GM23338 (cell line): ENCODE measurements at regions not wholly inside any gene's neighbourhood (a gene's known extent, or its start where the extent isn't known, plus 50 kb on each side); places are given as distances from the start of the nearest gene placed in this dataset.

Experiments
- ATAC-seq: fragments of 200-7000 bp; cut with Tn5 transposase; 3 replicates; pipeline ENCODE4 v1.9.1; 2020
- DNase-seq: peaks from one replicate; pipeline ENCODE4 v3.0.0-alpha.2; 2015; ENCODE audit warnings: low spot score
- H2AFZ ChIP-seq: fragments of 200-600 bp; sonication (generic); 2 replicates; pipeline ENCODE4 v1.8.0; 2016; ENCODE audit warnings: antibody characterized with exemption, mild to moderate bottlenecking, moderate library complexity
- H3F3A ChIP-seq: fragments of 200-600 bp; sonication (generic); replicated peaks from 2 replicates; pipeline ENCODE4 v1.8.0; 2017; ENCODE audit warnings: antibody characterized with exemption, mixed run types, low read depth
- H3K27ac ChIP-seq: fragments of 200-600 bp; sonication (generic); 2 replicates; pipeline ENCODE4 v1.6.1; 2016; ENCODE audit warnings: low read depth
- H3K27me3 ChIP-seq: fragments of 200-600 bp; sonication (generic); 2 replicates; pipeline ENCODE4 v1.8.0; 2016; ENCODE audit warnings: mild to moderate bottlenecking, mixed run types, moderate library complexity; ENCODE audit not compliant: insufficient read depth
- H3K36me3 ChIP-seq: fragments of 200-600 bp; sonication (generic); 2 replicates; pipeline ENCODE4 v1.8.0; 2016; ENCODE audit warnings: mild to moderate bottlenecking; ENCODE audit not compliant: insufficient read depth
- H3K4me1 ChIP-seq: fragments of 200-600 bp; sonication (generic); 2 replicates; pipeline ENCODE4 v1.8.0; 2016; ENCODE audit warnings: mild to moderate bottlenecking, moderate library complexity; ENCODE audit not compliant: insufficient read depth
- H3K4me2 ChIP-seq: fragments of 200-600 bp; sonication (generic); 2 replicates; pipeline ENCODE4 v1.7.1; 2017; ENCODE audit warnings: mixed run types
- H3K4me3 ChIP-seq: fragments of 200-600 bp; sonication (generic); 2 replicates; pipeline ENCODE4 v1.6.1; 2016; ENCODE audit warnings: mixed run types
- H3K79me2 ChIP-seq: fragments of 200-600 bp; sonication (generic); replicated peaks from 2 replicates; pipeline ENCODE4 v1.8.0; 2017; ENCODE audit warnings: mild to moderate bottlenecking; ENCODE audit not compliant: insufficient read depth
- H3K9me2 ChIP-seq: fragments of 200-600 bp; sonication (generic); 2 replicates; pipeline ENCODE4 v1.8.0; 2017; ENCODE audit not compliant: insufficient read depth
- H4K20me1 ChIP-seq: fragments of 200-600 bp; sonication (generic); replicated peaks from 2 replicates; pipeline ENCODE4 v1.8.0; 2017; ENCODE audit warnings: mild to moderate bottlenecking; ENCODE audit not compliant: insufficient read depth
- H3K27ac Mint-ChIP-seq: 2 replicates; pipeline ENCODE4 v1.8.0; 2020; ENCODE audit warnings: inconsistent platforms, mild to moderate bottlenecking, moderate library complexity, mixed read lengths
- H3K27me3 Mint-ChIP-seq: 3 replicates; pipeline ENCODE4 v1.8.0; 2022; ENCODE audit warnings: low read depth, mild to moderate bottlenecking, moderate library complexity, mixed read lengths, inconsistent platforms; ENCODE audit not compliant: insufficient read depth, poor library complexity
- H3K36me3 Mint-ChIP-seq: 3 replicates; pipeline ENCODE4 v1.8.0; 2021; ENCODE audit warnings: low read depth, mild to moderate bottlenecking, inconsistent platforms, moderate library complexity, mixed read lengths
- H3K4me1 Mint-ChIP-seq: 3 replicates; pipeline ENCODE4 v1.8.0; 2020; ENCODE audit warnings: mild to moderate bottlenecking, inconsistent platforms, mixed read lengths
- H3K4me3 Mint-ChIP-seq: 3 replicates; pipeline ENCODE4 v1.8.0; 2021; ENCODE audit warnings: moderate library complexity, mild to moderate bottlenecking, inconsistent platforms, mixed read lengths
- H3K9me3 Mint-ChIP-seq: 3 replicates; pipeline ENCODE4 v1.8.0; 2020; ENCODE audit warnings: moderate library complexity, mild to moderate bottlenecking, inconsistent platforms, mixed read lengths
- CTCF ChIP-seq, 2 experiments: fragments of 200-600 bp in 1 of 2; sonication (generic) in 1 of 2; conservative IDR thresholded peaks; 2 replicates each; pipeline versions ENCODE4 v1.5.1 to v1.6.1; 2016 to 2017; ENCODE audit warnings: antibody characterized with exemption in 2 of 2, low read depth in 2 of 2, mild to moderate bottlenecking in 2 of 2, moderate library complexity in 1 of 2
- ETS1 ChIP-seq: IDR thresholded peaks from 2 replicates; pipeline ENCODE4 v1.6.1; 2016; ENCODE audit warnings: antibody characterized with exemption
- EZH2 ChIP-seq: fragments of 200-600 bp; sonication (generic); IDR thresholded peaks from one replicate; pipeline ENCODE4 v1.8.0; 2017; ENCODE audit warnings: antibody characterized with exemption, mild to moderate bottlenecking, low read depth; ENCODE audit not compliant: unreplicated experiment
- EZH2phosphoT487 ChIP-seq: fragments of 200-600 bp; sonication (generic); IDR thresholded peaks from one replicate; pipeline ENCODE4 v1.8.1; 2018; ENCODE audit warnings: antibody characterized with exemption; ENCODE audit not compliant: unreplicated experiment
- POLR2AphosphoS5 ChIP-seq: IDR thresholded peaks from 2 replicates; pipeline ENCODE4 v1.6.1; 2016; ENCODE audit warnings: antibody characterized with exemption, low read depth
- REST ChIP-seq: IDR thresholded peaks from one replicate; pipeline ENCODE4 v1.6.1; 2018; ENCODE audit warnings: antibody characterized with exemption; ENCODE audit not compliant: unreplicated experiment
- STAT1 ChIP-seq: IDR thresholded peaks from one replicate; pipeline ENCODE4 v1.6.1; 2016; ENCODE audit warnings: antibody characterized with exemption; ENCODE audit not compliant: unreplicated experiment
- ZNF331 ChIP-seq: fragments of 250-450 bp; sonication (Bioruptor Pico); IDR thresholded peaks from 2 replicates; pipeline ENCODE4 v1.5.0; 2020; ENCODE audit warnings: low read depth, mild to moderate bottlenecking, moderate library complexity

DNA sequence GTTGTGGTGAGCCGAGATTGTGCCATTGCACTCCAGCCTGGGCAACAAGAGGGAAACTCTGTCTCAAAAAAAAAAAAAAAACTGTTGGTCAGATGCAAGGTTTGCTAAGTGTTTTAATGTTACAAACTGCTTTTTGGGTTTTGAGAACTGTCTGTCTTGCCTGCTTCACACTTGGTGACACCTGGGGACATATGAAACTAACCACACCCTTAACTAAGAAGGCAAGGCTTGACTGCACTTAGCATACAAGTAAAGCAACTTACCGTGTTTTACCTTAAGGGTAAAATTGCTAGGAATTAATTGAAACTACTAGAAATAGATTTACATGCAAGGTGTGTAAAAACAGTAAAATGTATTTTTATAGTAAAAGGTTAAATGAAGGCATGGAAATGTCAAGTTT, 180.4 kb downstream of the OR13H1 start (continued):
- TF ChIP-seq REST (no peak), EZH2 (no peak), EZH2phosphoT487 (no peak), POLR2AphosphoS5 (no peak)

GRCh38 chrX:131725001-131725654, 181.3 kb downstream of the OR13H1 start:
- H3K4me1 Mint-ChIP-seq, result peaks cover 11% of the 10 kb centered on the region; the same call in 2 of the 3 replicates
- Histone ChIP-seq H3F3A (no peaks in the 10 kb centered on the region), H3K9me2 (no peaks in the 10 kb centered on the region), H3K4me2 (no peak overlapping the region), H3K4me1 (0 out of 2 replicates have a peak, but pooled peaks cover 6% of the 10 kb centered on the region), H3K4me3 (no peak overlapping the region), H3K36me3 (peaks cover 11% of the 10 kb centered on the region), H3K27ac (no peak overlapping the region), H3K79me2 (no peaks in the 10 kb centered on the region), H2AFZ (no peak overlapping the region), H3K27me3 (no peaks in the 10 kb centered on the region), H4K20me1 (no peaks in the 10 kb centered on the region)
- no peak for DNase-seq
- no peak for ATAC-seq
- peaks cover 3% of the 10 kb centered on the region for H3K27me3 Mint-ChIP-seq
- no peak overlapping the region for H3K27ac Mint-ChIP-seq
- H3K9me3 Mint-ChIP-seq, result peaks cover 18% of the 10 kb centered on the region; the same call in 2 of the 3 replicates
- H3K36me3 Mint-ChIP-seq, result peaks cover 76% of the 10 kb centered on the region
- TF ChIP-seq STAT1, result no peak
- no peak overlapping the region for H3K4me3 Mint-ChIP-seq

- Mint-ChIP-seq H3K9me3 (peaks cover 18% of the 10 kb centered on the region; the same call in 2 of the 3 replicates), H3K36me3 (peaks cover 76% of the 10 kb centered on the region)
- no peaks in the 10 kb centered on the region for H3F3A ChIP-seq
- TF ChIP-seq CTCF (conservative IDR thresholded peaks at IDR 0.05; ENCODE audit: low read depth in 2 of 2), result no peak
- TF ChIP-seq EZH2, result no peak
- TF ChIP-seq POLR2AphosphoS5, result no peak
- no peak for TF ChIP-seq ETS1
- no peak for TF ChIP-seq ZNF331 (CRISPR knock-in tag)
- no peak for TF ChIP-seq REST
- no peak for TF ChIP-seq EZH2phosphoT487
Observed at GRCh38 chrX:131727778-131728177, 183.9 kb downstream of the OR13H1 start.

More at GRCh38 chrX:131727778-131728177, 183.9 kb downstream of the OR13H1 start:
- Histone ChIP-seq H4K20me1 (no peaks in the 10 kb centered on the region), H3K27me3 (no peaks in the 10 kb centered on the region), H3K4me2 (no peak overlapping the region), H2AFZ (no peak overlapping the region), H3K9me2 (no peaks in the 10 kb centered on the region), H3K79me2 (no peaks in the 10 kb centered on the region), H3K4me3 (no peak overlapping the region), H3K36me3 (peaks cover 14% of the 10 kb centered on the region), H3K27ac (no peak overlapping the region), H3K4me1 (no peaks in the 10 kb centered on the region)
- Mint-ChIP-seq H3K4me1 (no peaks in the 10 kb centered on the region), H3K27me3 (no peaks in the 10 kb centered on the region), H3K27ac (no peak overlapping the region), H3K4me3 (no peak overlapping the region)
- no peak for ATAC-seq
- DNase-seq, result no peak
